H1 (cell line): ENCODE measurements at regions not wholly inside any gene's neighbourhood (a gene's known extent, or its start where the extent isn't known, plus 50 kb on each side); places are given as distances from the start of the nearest gene placed in this dataset.

Experiments used
- CEBPB ChIP-seq: IDR thresholded peaks from 2 replicates; pipeline ENCODE4 v1.6.1; 2012; ENCODE audit warnings: low read depth, low read length
- EP300 ChIP-seq, 2 experiments: IDR thresholded peaks; 1 replicate in 1 of 2; 2 replicates in 1 of 2; pipeline ENCODE4 v1.6.1; 2011 to 2012; ENCODE audit warnings: low read depth in 2 of 2, low read length in 2 of 2, mild to moderate bottlenecking in 2 of 2, borderline replicate concordance in 1 of 2, inconsistent platforms in 1 of 2, moderate library complexity in 1 of 2
- JUND ChIP-seq: IDR thresholded peaks from 2 replicates; pipeline ENCODE4 v1.6.1; 2011; ENCODE audit warnings: mild to moderate bottlenecking, improper control_type of control experiment, low read length
- MAFK ChIP-seq: IDR thresholded peaks from 2 replicates; pipeline ENCODE4 v1.6.1; 2012; ENCODE audit warnings: low read depth, mild to moderate bottlenecking, improper control_type of control experiment, low read length
- POLR2AphosphoS5 ChIP-seq: IDR thresholded peaks from 2 replicates; pipeline ENCODE4 v1.6.1; 2011; ENCODE audit warnings: low read depth, low read length
- SP2 ChIP-seq: IDR thresholded peaks from 2 replicates; pipeline ENCODE4 v1.6.1; 2012; ENCODE audit warnings: mild to moderate bottlenecking, low read length, inconsistent platforms
- SRF ChIP-seq: IDR thresholded peaks from 2 replicates; pipeline ENCODE4 v1.6.1; 2011; ENCODE audit warnings: mild to moderate bottlenecking, low read depth, low read length, moderate library complexity
- ZNF274 ChIP-seq: IDR thresholded peaks from 2 replicates; pipeline ENCODE4 v1.7.0; 2012; ENCODE audit warnings: low read length, borderline replicate concordance; ENCODE audit errors: extremely low read depth
- TF ChIP-seq, protein P1 (sequence below), 3 experiments: IDR thresholded peaks; 1 replicate in 2 of 3; 2 replicates in 1 of 3; pipeline versions ENCODE4 v1.5.1 to v1.6.1; 2011; ENCODE audit warnings: low read length in 3 of 3, mild to moderate bottlenecking in 3 of 3, inconsistent platforms in 2 of 3, low read depth in 1 of 3, moderate library complexity in 1 of 3; ENCODE audit not compliant: insufficient read depth in 1 of 3; ENCODE audit errors: control extremely low read depth in 1 of 3

DNA sequence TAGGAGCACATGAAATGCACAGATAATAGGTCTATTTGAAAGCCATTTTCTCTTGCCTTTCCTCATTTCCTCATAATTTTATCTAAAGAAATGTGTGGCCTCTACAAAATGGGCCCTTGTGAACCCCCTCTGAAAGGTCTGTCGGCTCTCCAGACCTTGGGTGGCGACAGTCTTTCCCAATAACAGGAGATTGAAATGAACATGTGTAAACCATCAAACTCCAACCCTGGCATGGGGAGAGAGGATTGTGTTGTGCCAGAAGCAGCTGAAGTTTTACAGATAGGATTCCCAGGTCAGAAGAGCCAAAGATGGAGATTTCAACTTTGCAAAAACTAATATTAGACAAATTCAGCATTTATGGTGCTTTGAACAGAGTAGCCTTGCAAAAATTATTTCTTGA lies 277.1 kb upstream of the ECI2 start:
- TF ChIP-seq JUND (no peak), CEBPB (no peak), SP2 (no peak), ZNF274 (no peak), MAFK (no peak), SRF (no peak), EP300 (IDR thresholded peaks at IDR 0.05; ENCODE audit: borderline replicate concordance in 1 of 2, low read depth in 2 of 2, low read length in 2 of 2) (no peak), POLR2AphosphoS5 (no peak)
- TF ChIP-seq, protein P1, sequence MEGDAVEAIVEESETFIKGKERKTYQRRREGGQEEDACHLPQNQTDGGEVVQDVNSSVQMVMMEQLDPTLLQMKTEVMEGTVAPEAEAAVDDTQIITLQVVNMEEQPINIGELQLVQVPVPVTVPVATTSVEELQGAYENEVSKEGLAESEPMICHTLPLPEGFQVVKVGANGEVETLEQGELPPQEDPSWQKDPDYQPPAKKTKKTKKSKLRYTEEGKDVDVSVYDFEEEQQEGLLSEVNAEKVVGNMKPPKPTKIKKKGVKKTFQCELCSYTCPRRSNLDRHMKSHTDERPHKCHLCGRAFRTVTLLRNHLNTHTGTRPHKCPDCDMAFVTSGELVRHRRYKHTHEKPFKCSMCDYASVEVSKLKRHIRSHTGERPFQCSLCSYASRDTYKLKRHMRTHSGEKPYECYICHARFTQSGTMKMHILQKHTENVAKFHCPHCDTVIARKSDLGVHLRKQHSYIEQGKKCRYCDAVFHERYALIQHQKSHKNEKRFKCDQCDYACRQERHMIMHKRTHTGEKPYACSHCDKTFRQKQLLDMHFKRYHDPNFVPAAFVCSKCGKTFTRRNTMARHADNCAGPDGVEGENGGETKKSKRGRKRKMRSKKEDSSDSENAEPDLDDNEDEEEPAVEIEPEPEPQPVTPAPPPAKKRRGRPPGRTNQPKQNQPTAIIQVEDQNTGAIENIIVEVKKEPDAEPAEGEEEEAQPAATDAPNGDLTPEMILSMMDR (IDR thresholded peaks at IDR 0.05; ENCODE audit: control extremely low read depth in 1 of 3, insufficient read depth in 1 of 3, low read depth in 1 of 3, low read length in 3 of 3), result no peak
